HG02798 (cell line): ENCODE measurements at regions not wholly inside any gene's neighbourhood (a gene's known extent, or its start where the extent isn't known, plus 50 kb on each side); places are given as distances from the start of the nearest gene placed in this dataset.

ENCODE experiments used
- ATAC-seq: cut with Tn5 transposase; IDR thresholded peaks from one replicate; pipeline ENCODE4 v1.9.1; 2021; ENCODE audit warnings: mild to moderate bottlenecking; ENCODE audit not compliant: unreplicated experiment, poor library complexity

- no peak for ATAC-seq
These were observed 401.7 kb upstream of the NR2F2 start for GRCh38 chr15:95928822-95929221.

GRCh38 chr15:95929232-95929846, 401.2 kb upstream of the NR2F2 start:
- ATAC-seq, result peak; percentile 78

- ATAC-seq, result no peak
These were observed 399.7 kb upstream of the NR2F2 start for GRCh38 chr15:95930659-95931375.

- no peak for ATAC-seq
These were observed 398.9 kb upstream of the NR2F2 start for GRCh38 chr15:95931619-95932018.

- ATAC-seq, result no peak
These were observed 398.4 kb upstream of the NR2F2 start for GRCh38 chr15:95932141-95932540.

- no peak for ATAC-seq
These were observed 397.8 kb upstream of the NR2F2 start for GRCh38 chr15:95932676-95933075.

- ATAC-seq, result no peak
These were observed 394.6 kb upstream of the NR2F2 start for GRCh38 chr15:95935852-95936251.

GRCh38 chr15:95937128-95937528, 393.4 kb upstream of the NR2F2 start:
- ATAC-seq, result no peak

- ATAC-seq, result no peak
These were observed 390.0 kb upstream of the NR2F2 start for GRCh38 chr15:95940431-95940985.

- ATAC-seq, result no peak
These were observed 386.3 kb upstream of the NR2F2 start for GRCh38 chr15:95944193-95944592.

- no peak for ATAC-seq
These were observed 385.7 kb upstream of the NR2F2 start for GRCh38 chr15:95944661-95945255.

- no peak for ATAC-seq
These were observed 384.3 kb upstream of the NR2F2 start for GRCh38 chr15:95946241-95946640.

- ATAC-seq, result no peak
These were observed 383.6 kb upstream of the NR2F2 start for GRCh38 chr15:95946926-95947325.

- no peak for ATAC-seq
These were observed 382.1 kb upstream of the NR2F2 start for GRCh38 chr15:95948411-95948810.

GRCh38 chr15:95953032-95953431, 377.5 kb upstream of the NR2F2 start:
- ATAC-seq, result no peak

- no peak for ATAC-seq
These were observed 372.6 kb upstream of the NR2F2 start for GRCh38 chr15:95957861-95958260.

GRCh38 chr15:95958382-95958781, 372.1 kb upstream of the NR2F2 start:
- ATAC-seq, result no peak

- ATAC-seq, result no peak
These were observed 361.6 kb upstream of the NR2F2 start for GRCh38 chr15:95968856-95969255.

GRCh38 chr15:95970326-95970725, 360.2 kb upstream of the NR2F2 start:
- no peak for ATAC-seq

- ATAC-seq, result no peak
These were observed 358.4 kb upstream of the NR2F2 start for GRCh38 chr15:95972041-95972553.

GRCh38 chr15:95972812-95973211, 357.7 kb upstream of the NR2F2 start:
- no peak for ATAC-seq
